Ovary (tissue), 7 donors: ENCODE measurements at regions not wholly inside any gene's neighbourhood (a gene's known extent, or its start where the extent isn't known, plus 50 kb on each side); places are given as distances from the start of the nearest gene placed in this dataset.

ENCODE experiments used
- DNase-seq, 5 donors: peaks; one replicate each; pipeline ENCODE4 v3.0.0-alpha.2; 2019 to 2020
- H3K27ac ChIP-seq, 2 donors: fragments of 200-600 bp; one replicate each; pipeline versions ENCODE4 v1.5.1 to v1.8.0; 2019 to 2022
- H3K27me3 ChIP-seq: fragments of 200-600 bp; one replicate; pipeline ENCODE4 v1.8.0; 2022
- H3K36me3 ChIP-seq: fragments of 200-600 bp; sonication (generic); one replicate; pipeline ENCODE4 v1.5.1; 2019
- H3K4me1 ChIP-seq: one replicate; pipeline ENCODE4 v1.8.1; 2013; ENCODE audit warnings: mild to moderate bottlenecking, moderate library complexity; ENCODE audit not compliant: insufficient read depth
- H3K4me3 ChIP-seq: fragments of 200-600 bp; sonication (generic); one replicate; pipeline ENCODE4 v1.5.1; 2017
- H3K9me3 ChIP-seq, 2 donors: fragments of 200-600 bp in 1 of 2; sonication (generic) in 1 of 2; one replicate each; pipeline versions ENCODE4 v1.5.1 to v1.8.1; 2013 to 2019; ENCODE audit warnings: mild to moderate bottlenecking in 1 of 2, moderate library complexity in 1 of 2
- EP300 ChIP-seq: sonication (generic); formaldehyde crosslinking; IDR thresholded peaks from one replicate; pipeline ENCODE4 v1.6.1; 2017; ENCODE audit warnings: antibody characterized with exemption
- POLR2A ChIP-seq: fragments of 450-650 bp; IDR thresholded peaks from one replicate; pipeline ENCODE4 v1.6.1; 2017; ENCODE audit warnings: antibody characterized with exemption, mild to moderate bottlenecking, moderate library complexity
- WGBS, 3 donors: extraction: QIAGEN DNeasy Blood & Tissue Kit in 1 of 3; methylation state at CpG; one replicate each; pipeline versions ENCODE4 v1.1.5 to v1.1.7; 2013 to 2017; 5-methylcytosine and 5-hydroxymethylcytosine counted together
- intact Hi-C, 4 donors: fragments of 100-400 bp; cut with DNase I; formaldehyde crosslinking; loops; one replicate each; pipeline versions ENCODE4 v1.11.0 to v1.15.1; 2022 to 2023
- TF ChIP-seq, protein P1 (sequence below), 3 donors: fragments of 450-650 bp in 2 of 3; fragments of 200-600 bp in 1 of 3; IDR thresholded peaks; one replicate each; pipeline versions ENCODE4 v1.5.1 to v1.8.0; 2016 to 2022; ENCODE audit warnings: antibody characterized with exemption in 3 of 3, mild to moderate bottlenecking in 1 of 3
- donor health status: DM: no; HTN: no; CAD: no; lungs with moderate emphysema.
- donor health status: DM: no; HTN: no; CAD: no.
- donor health status: Bipolar disorder and iron deficiency.
- donor health status: DM: no; HTN: no; CAD: no.
- donor health status: DM: yes; HTN: yes; CAD: no.

DNA sequence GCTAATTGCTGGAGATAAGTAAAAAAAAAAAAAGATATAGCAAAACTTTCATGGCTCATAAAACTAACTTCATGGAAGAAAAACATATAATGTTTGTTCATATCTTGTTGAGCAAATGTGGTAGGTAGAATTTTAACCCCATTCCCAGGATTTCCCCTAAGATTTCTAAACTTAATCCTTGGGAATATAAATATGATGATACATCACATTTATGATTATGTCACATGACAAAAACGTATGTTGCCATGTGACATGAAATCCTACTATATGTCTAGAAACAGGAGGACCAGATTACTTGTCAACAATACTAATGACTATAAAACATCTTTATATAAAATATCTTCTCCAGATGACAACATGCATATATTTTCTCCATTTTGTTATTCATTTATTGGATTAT is 679.0 kb upstream of the LRRC4C start:
- 69 to 80% (median 69%) methylated on average over 1 of the region's 1 CpG for WGBS, 3 donors
- H3K4me1 ChIP-seq = no peaks in the 10 kb centered on the region
- no peak for DNase-seq

DNA sequence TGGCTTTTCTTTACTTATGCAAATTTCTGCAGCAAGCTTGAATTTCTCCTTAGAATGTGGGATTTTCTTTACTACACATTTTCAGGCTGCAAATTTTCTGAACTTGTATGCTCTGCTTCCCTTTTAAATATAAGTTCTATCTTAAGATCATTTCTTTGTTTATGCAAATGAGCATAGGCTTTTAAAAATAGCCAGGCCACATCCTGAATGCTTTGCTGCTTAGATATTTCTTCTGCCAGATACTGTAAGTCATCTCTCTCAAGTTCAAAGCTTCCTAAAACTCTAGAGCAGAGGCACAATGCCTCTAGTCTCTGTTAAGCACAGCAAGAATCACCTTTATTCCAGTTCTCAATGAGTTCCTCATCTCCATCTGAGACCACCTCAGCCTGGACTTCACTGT is 685.9 kb upstream of the LRRC4C start:
- Histone ChIP-seq H3K27me3 (no peaks in the 10 kb centered on the region), H3K9me3 (no peaks in the 10 kb centered on the region), H3K36me3 (no peaks in the 10 kb centered on the region), H3K27ac (no peak overlapping the region), H3K4me1 (no peaks in the 10 kb centered on the region), H3K4me3 (no peak overlapping the region)
- intact Hi-C loops = no loop called here
- no peak for DNase-seq
- TF ChIP-seq POLR2A = no peak
- TF ChIP-seq, protein P1, sequence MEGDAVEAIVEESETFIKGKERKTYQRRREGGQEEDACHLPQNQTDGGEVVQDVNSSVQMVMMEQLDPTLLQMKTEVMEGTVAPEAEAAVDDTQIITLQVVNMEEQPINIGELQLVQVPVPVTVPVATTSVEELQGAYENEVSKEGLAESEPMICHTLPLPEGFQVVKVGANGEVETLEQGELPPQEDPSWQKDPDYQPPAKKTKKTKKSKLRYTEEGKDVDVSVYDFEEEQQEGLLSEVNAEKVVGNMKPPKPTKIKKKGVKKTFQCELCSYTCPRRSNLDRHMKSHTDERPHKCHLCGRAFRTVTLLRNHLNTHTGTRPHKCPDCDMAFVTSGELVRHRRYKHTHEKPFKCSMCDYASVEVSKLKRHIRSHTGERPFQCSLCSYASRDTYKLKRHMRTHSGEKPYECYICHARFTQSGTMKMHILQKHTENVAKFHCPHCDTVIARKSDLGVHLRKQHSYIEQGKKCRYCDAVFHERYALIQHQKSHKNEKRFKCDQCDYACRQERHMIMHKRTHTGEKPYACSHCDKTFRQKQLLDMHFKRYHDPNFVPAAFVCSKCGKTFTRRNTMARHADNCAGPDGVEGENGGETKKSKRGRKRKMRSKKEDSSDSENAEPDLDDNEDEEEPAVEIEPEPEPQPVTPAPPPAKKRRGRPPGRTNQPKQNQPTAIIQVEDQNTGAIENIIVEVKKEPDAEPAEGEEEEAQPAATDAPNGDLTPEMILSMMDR (IDR thresholded peaks at IDR 0.05) = no peak
- no peak for TF ChIP-seq EP300

More for the DNA sequence above, 679.0 kb upstream of the LRRC4C start:
- Histone ChIP-seq H3K27ac (no peak overlapping the region), H3K9me3 (no peaks in the 10 kb centered on the region), H3K4me3 (no peak overlapping the region), H3K36me3 (no peaks in the 10 kb centered on the region), H3K27me3 (no peaks in the 10 kb centered on the region)
- TF ChIP-seq EP300 (no peak), POLR2A (no peak)
- TF ChIP-seq, protein P1 (IDR thresholded peaks at IDR 0.05) = no peak
- intact Hi-C loops = no loop called here

DNA sequence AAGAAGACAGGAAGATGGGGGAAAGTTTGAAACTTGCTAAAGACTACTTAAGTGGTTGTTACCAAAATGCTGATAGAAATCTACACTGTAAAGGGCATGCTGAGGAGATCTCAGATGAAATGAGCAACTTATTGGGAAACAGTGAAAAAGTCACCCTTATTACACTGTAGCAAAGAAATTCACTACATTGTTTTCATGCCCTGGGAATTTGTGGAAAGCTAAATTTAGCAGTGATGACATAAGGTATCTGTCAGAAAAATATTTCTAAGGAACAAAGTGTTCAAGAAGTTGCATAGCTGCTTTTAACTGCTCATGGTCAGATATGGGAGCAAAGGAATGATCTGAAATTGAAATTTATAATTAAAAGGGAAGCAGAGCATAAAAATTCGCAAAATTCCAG is 702.4 kb upstream of the LRRC4C start:
- intact Hi-C loops = no loop called here
- Histone ChIP-seq H3K27ac (no peak overlapping the region), H3K36me3 (no peaks in the 10 kb centered on the region), H3K27me3 (peaks cover 4% of the 10 kb centered on the region), H3K4me1 (no peaks in the 10 kb centered on the region), H3K4me3 (no peak overlapping the region), H3K9me3 (no peaks in the 10 kb centered on the region)
- TF ChIP-seq EP300 (no peak), POLR2A (no peak)
- TF ChIP-seq, protein P1 (IDR thresholded peaks at IDR 0.05) = no peak
- WGBS, 3 donors = 77 to 84% (median 82%) methylated on average over 1 of the region's 1 CpG
- no peak for DNase-seq

DNA sequence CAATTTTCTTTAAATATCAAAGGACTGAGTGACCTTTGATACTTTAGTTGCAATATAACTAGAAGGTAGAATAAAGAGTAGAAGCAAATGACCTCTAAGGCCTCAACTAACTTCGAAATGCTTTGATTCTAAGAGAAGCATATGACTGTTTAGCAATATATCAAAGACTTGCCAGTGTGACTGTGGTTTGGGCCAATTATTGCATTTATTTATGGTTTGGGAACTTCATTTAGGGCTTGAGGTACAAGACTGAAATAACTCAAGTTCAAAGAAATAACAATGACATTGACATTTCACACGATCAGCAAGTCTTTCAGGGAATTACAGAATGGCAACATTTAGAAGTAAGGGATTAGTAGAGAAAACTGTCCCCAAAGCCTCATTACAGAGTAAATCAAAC is 709.7 kb upstream of the LRRC4C start:
- intact Hi-C loops = no loop called here
- no peaks in the 10 kb centered on the region for H3K9me3 ChIP-seq
- no peaks in the 10 kb centered on the region for H3K27me3 ChIP-seq
- WGBS, 3 donors = 53 to 69% (median 65%) methylated on average over 2 of the region's 2 CpGs
- H3K36me3 ChIP-seq = no peaks in the 10 kb centered on the region
- no peaks in the 10 kb centered on the region for H3K4me1 ChIP-seq
- H3K27ac ChIP-seq = no peak overlapping the region
- TF ChIP-seq, protein P1 (IDR thresholded peaks at IDR 0.05) = no peak
- TF ChIP-seq POLR2A = no peak
- no peak for TF ChIP-seq EP300
- no peak for DNase-seq
- H3K4me3 ChIP-seq = no peak overlapping the region

DNA sequence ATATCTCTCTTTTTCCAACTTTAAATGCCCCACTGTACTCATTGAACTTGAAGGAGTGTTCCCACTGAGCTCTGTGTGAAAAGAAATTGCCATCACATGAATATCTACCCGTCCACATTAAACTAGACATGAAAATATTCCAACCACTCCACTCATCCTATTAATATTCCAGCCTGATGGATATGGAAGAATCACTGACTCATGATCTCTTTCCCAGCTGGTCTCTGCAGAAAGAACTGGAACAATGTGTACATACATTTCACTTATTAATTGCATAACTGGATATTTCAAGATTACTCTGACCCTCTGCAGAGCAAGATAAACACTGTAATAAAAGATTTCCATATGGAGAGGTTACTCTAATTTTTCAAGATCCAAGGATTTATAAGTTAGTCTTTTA is 711.1 kb upstream of the LRRC4C start:
- intact Hi-C loops = no loop called here
- no peak for DNase-seq
- Histone ChIP-seq H3K36me3 (no peaks in the 10 kb centered on the region), H3K27ac (no peak overlapping the region), H3K4me1 (no peaks in the 10 kb centered on the region), H3K4me3 (no peak overlapping the region), H3K27me3 (no peaks in the 10 kb centered on the region), H3K9me3 (no peaks in the 10 kb centered on the region)
- TF ChIP-seq EP300 = no peak
- TF ChIP-seq POLR2A = no peak
- TF ChIP-seq, protein P1 (IDR thresholded peaks at IDR 0.05) = no peak
- 24 to 53% (median 37%) methylated on average over 1 of the region's 1 CpG for WGBS, 3 donors
